H1 (cell line): ENCODE measurements at regions not wholly inside any gene's neighbourhood (a gene's known extent, or its start where the extent isn't known, plus 50 kb on each side); places are given as distances from the start of the nearest gene placed in this dataset. TPM values are rescaled to one million over a fixed set of nuclear protein-coding genes. Genes with fewer than 3 reads are reported as not detected.

Experiments used
- microRNA counts: library from miRNA; unstranded; fragments of <30 nt; microRNA quantifications from one replicate; lab custom pipeline; 2015
- microRNA-seq, 2 experiments: library from miRNA; unstranded; fragments of <30 nt; microRNA quantifications; one replicate each; pipeline versions ENCODE4 to v1.2.0, GENCODE V29; 2016 to 2020; ENCODE audit warnings: borderline microRNAs expressed in 2 of 2, borderline number of aligned reads in 2 of 2, borderline replicate concordance in 1 of 2
- small RNA-seq: library from polyadenylated mRNA; stranded (forward); fragments of <200 nt; extraction: miRNeasy Mini kit (QIAGEN cat#:217004); gene quantifications from one replicate; pipeline ENCODE3, GENCODE V24; 2013; ENCODE audit not compliant: insufficient read depth

MicroRNAs encoded in the stretch of these regions (microRNA counts, 767-probe panel; counts per million panel counts)
- microRNA hsa-miR-1202 (lab: Ali Mortazavi, UCI): 879 counts per million, percentile 95 among the panel's probes with 10 or more counts

Small RNAs in the stretch of these regions (microRNA-seq; reads per million reads assigned to microRNA genes)
- 0 reads per million in 2 experiments for gene MIR1202

Small RNAs in the stretch of these regions (small RNA-seq; reads per million reads assigned to genes)
- gene MIR1202 (not detected), gene RNU7-152P (not detected), gene SNORD28B (0.69 reads per million)
